Sciatic nerve (tissue), 2 donors: ENCODE measurements at regions not wholly inside any gene's neighbourhood (a gene's known extent, or its start where the extent isn't known, plus 50 kb on each side); places are given as distances from the start of the nearest gene placed in this dataset.
A peak's percentile ranks its signal among the peaks of the same experiment; 100 is the strongest.
"Not testable (repeated sequence)": the region's sequence is repeated elsewhere in the genome, so short reads cannot be mapped to it uniquely, and the experiment has no call there.

Source experiments
- ATAC-seq: fragments of 200-7000 bp; cut with Tn5 transposase; one replicate; pipeline ENCODE4 v1.9.1; 2020; ENCODE audit warnings: mild to moderate bottlenecking, moderate library complexity
- DNase-seq: peaks from one replicate; pipeline ENCODE4 v3.0.0-alpha.2; 2020; ENCODE audit warnings: low spot score
- intact Hi-C: fragments of 100-400 bp; cut with DNase I; formaldehyde crosslinking; loops from one replicate; pipeline ENCODE4 v1.14.2; 2022
- donor health status: DM: no; HTN: no; CAD: no.
- donor health status: DM: no; HTN: no; CAD: no.

- ATAC-seq, DNase-seq, intact Hi-C loops: not testable (repeated sequence)
Observed at GRCh38 chr7:63856466-63856865, 142.2 kb upstream of the ZNF722 start.

GRCh38 chr7:63867127-63867526 lies 131.5 kb upstream of the ZNF722 start:
- DNase-seq (no peak), ATAC-seq (no peak)
- intact Hi-C loops = no loop called here

GRCh38 chr7:63874242-63874641 lies 124.4 kb upstream of the ZNF722 start:
- DNase-seq, intact Hi-C loops, ATAC-seq: not testable (repeated sequence)

- intact Hi-C loops = no loop called here
- DNase-seq (no peak), ATAC-seq (no peak)
Observed at GRCh38 chr7:63876707-63877322, 121.8 kb upstream of the ZNF722 start.

- DNase-seq (no peak), ATAC-seq (no peak)
- intact Hi-C loops = no loop called here
Observed at GRCh38 chr7:63887031-63887430, 111.6 kb upstream of the ZNF722 start.

- ATAC-seq = peak; percentile 97
- intact Hi-C loops = no loop called here
- DNase-seq = peak; percentile 89
Observed at GRCh38 chr7:63899691-63900393, 98.8 kb upstream of the ZNF722 start.

- ATAC-seq (peak; percentile 99), DNase-seq (peak; percentile 93)
- intact Hi-C loops = no loop called here
Observed at GRCh38 chr7:63900394-63901203, 98.0 kb upstream of the ZNF722 start.

GRCh38 chr7:63901204-63901506 lies 97.5 kb upstream of the ZNF722 start:
- intact Hi-C loops, DNase-seq: not testable (repeated sequence)
- peak; percentile 44 for ATAC-seq

GRCh38 chr7:63918986-63919385 lies 79.7 kb upstream of the ZNF722 start:
- intact Hi-C loops = no loop called here
- no peak for DNase-seq
- ATAC-seq = no peak

- DNase-seq = no peak
- intact Hi-C loops = no loop called here
Observed at GRCh38 chr7:63925262-63925625, 73.4 kb upstream of the ZNF722 start.

GRCh38 chr7:63925626-63926460 lies 72.8 kb upstream of the ZNF722 start:
- DNase-seq (peak; percentile 92), ATAC-seq (peak; percentile 99)
- intact Hi-C loops = no loop called here

More at GRCh38 chr7:63925262-63925625, 73.4 kb upstream of the ZNF722 start:
- no peak for ATAC-seq

- no peak for DNase-seq
- no peak for ATAC-seq
- intact Hi-C loops = no loop called here
Observed at GRCh38 chr7:63927261-63927660, 71.4 kb upstream of the ZNF722 start.

- no peak for ATAC-seq
- DNase-seq = no peak
- intact Hi-C loops = no loop called here
Observed at GRCh38 chr7:63931057-63931600, 67.5 kb upstream of the ZNF722 start.

- intact Hi-C loops = no loop called here
- DNase-seq = no peak
- ATAC-seq = no peak
Observed at GRCh38 chr7:63931985-63932577, 66.6 kb upstream of the ZNF722 start.
